GM23248 (cell line): ENCODE measurements at regions not wholly inside any gene's neighbourhood (a gene's known extent, or its start where the extent isn't known, plus 50 kb on each side); places are given as distances from the start of the nearest gene placed in this dataset.

Experiments used
- DNase-seq: peaks from one replicate; pipeline ENCODE4 v3.0.0-alpha.2; 2015
- H2AFZ ChIP-seq: fragments of 200-600 bp; sonication (generic); 2 replicates; pipeline ENCODE4 v1.6.1; 2016; ENCODE audit warnings: antibody characterized with exemption
- H3F3A ChIP-seq: fragments of 200-600 bp; sonication (generic); 2 replicates; pipeline ENCODE4 v1.6.1; 2016; ENCODE audit warnings: mild to moderate bottlenecking, antibody characterized with exemption, mixed run types; ENCODE audit not compliant: insufficient read depth
- H3K27ac ChIP-seq: fragments of 200-600 bp; sonication (generic); 2 replicates; pipeline ENCODE4 v1.5.1; 2016; ENCODE audit warnings: mild to moderate bottlenecking
- H3K27me3 ChIP-seq: fragments of 200-600 bp; sonication (generic); replicated peaks from 2 replicates; pipeline ENCODE4 v1.6.1; 2016; ENCODE audit warnings: mild to moderate bottlenecking; ENCODE audit not compliant: insufficient read depth
- H3K36me3 ChIP-seq: fragments of 200-600 bp; sonication (generic); 2 replicates; pipeline ENCODE4 v1.6.1; 2016; ENCODE audit warnings: low read depth, mild to moderate bottlenecking
- H3K4me1 ChIP-seq: fragments of 200-600 bp; sonication (generic); 2 replicates; pipeline ENCODE4 v1.6.1; 2016; ENCODE audit warnings: mild to moderate bottlenecking; ENCODE audit not compliant: insufficient read depth
- H3K4me2 ChIP-seq: fragments of 200-600 bp; sonication (generic); one replicate; pipeline ENCODE4 v1.6.1; 2016; ENCODE audit warnings: mild to moderate bottlenecking; ENCODE audit not compliant: unreplicated experiment
- H3K4me3 ChIP-seq: fragments of 200-600 bp; sonication (generic); 2 replicates; pipeline ENCODE4 v1.5.1; 2016; ENCODE audit warnings: mild to moderate bottlenecking
- H3K79me2 ChIP-seq: fragments of 200-600 bp; sonication (generic); 2 replicates; pipeline ENCODE4 v1.6.1; 2016; ENCODE audit warnings: mild to moderate bottlenecking; ENCODE audit not compliant: insufficient read depth
- H3K9ac ChIP-seq: fragments of 200-600 bp; sonication (generic); 2 replicates; pipeline ENCODE4 v1.6.1; 2016; ENCODE audit warnings: mild to moderate bottlenecking
- H3K9me2 ChIP-seq: fragments of 200-600 bp; sonication (generic); 2 replicates; pipeline ENCODE4 v1.6.1; 2016; ENCODE audit warnings: mixed run types, mild to moderate bottlenecking, moderate library complexity; ENCODE audit not compliant: insufficient read depth
- H3K9me3 ChIP-seq: fragments of 200-600 bp; sonication (generic); one replicate; pipeline ENCODE4 v1.6.1; 2017; ENCODE audit warnings: low read depth
- H4K20me1 ChIP-seq: fragments of 200-600 bp; sonication (generic); 2 replicates; pipeline ENCODE4 v1.6.0; 2016; ENCODE audit not compliant: insufficient read depth
- EZH2 ChIP-seq: fragments of 200-600 bp; sonication (generic); IDR thresholded peaks from 2 replicates; pipeline ENCODE4 v1.6.1; 2018; ENCODE audit warnings: antibody characterized with exemption, mild to moderate bottlenecking; ENCODE audit not compliant: insufficient read depth, poor library complexity, severe bottlenecking
- EZH2phosphoT487 ChIP-seq: fragments of 200-600 bp; sonication (generic); IDR thresholded peaks from 2 replicates; pipeline ENCODE4 v1.6.1; 2018; ENCODE audit warnings: antibody characterized with exemption, moderate library complexity, mild to moderate bottlenecking, low read depth; ENCODE audit not compliant: insufficient read depth
- WGBS, 2 experiments: methylation state at CpG; one replicate each; pipeline ENCODE4 v1.1.6; 2015 to 2017; ENCODE audit warnings: low lambda C conversion rate in 2 of 2, low coverage in 1 of 2; ENCODE audit errors: missing lambda C conversion rate in 2 of 2; 5-methylcytosine and 5-hydroxymethylcytosine counted together
- in situ Hi-C: fragments of 300-500 bp; cut with MboI; formaldehyde crosslinking; loops from 2 replicates; pipeline ENCODE4 v1.15.0; 2020

GRCh38 chr5:61609840-61610677 is 278.0 kb downstream of the ZSWIM6 start:
- H3K9me3 ChIP-seq: no peaks in the 10 kb centered on the region
- H2AFZ ChIP-seq: no peak overlapping the region
- no peak overlapping the region for H3K9ac ChIP-seq
- no peaks in the 10 kb centered on the region for H3K9me2 ChIP-seq
- H3K79me2 ChIP-seq: no peaks in the 10 kb centered on the region
- in situ Hi-C loops: no loop called here
- no peaks in the 10 kb centered on the region for H3K36me3 ChIP-seq
- no peaks in the 10 kb centered on the region for H4K20me1 ChIP-seq
- H3K4me2 ChIP-seq: no peak overlapping the region
- H3K27me3 ChIP-seq: peaks cover 20% of the 10 kb centered on the region
- no peak for DNase-seq
- TF ChIP-seq EZH2phosphoT487: no peak
- TF ChIP-seq EZH2: no peak
- H3K27ac ChIP-seq: no peak overlapping the region
- no peaks in the 10 kb centered on the region for H3F3A ChIP-seq
- 43 to 44% methylated on average over 9 of the region's 9 CpGs for WGBS, 2 experiments
- H3K4me1 ChIP-seq: no peaks in the 10 kb centered on the region
- H3K4me3 ChIP-seq: no peak overlapping the region

- 71 to 74% methylated on average over 7 of the region's 7 CpGs for WGBS, 2 experiments
- no peaks in the 10 kb centered on the region for H3K4me1 ChIP-seq
- no peak for TF ChIP-seq EZH2
- TF ChIP-seq EZH2phosphoT487: no peak
- no peak overlapping the region for H3K4me3 ChIP-seq
- H3K9ac ChIP-seq: no peak overlapping the region
- no peak overlapping the region for H2AFZ ChIP-seq
- no peaks in the 10 kb centered on the region for H4K20me1 ChIP-seq
- H3K27me3 ChIP-seq: peaks cover 20% of the 10 kb centered on the region
- H3F3A ChIP-seq: no peaks in the 10 kb centered on the region
- no peaks in the 10 kb centered on the region for H3K36me3 ChIP-seq
- in situ Hi-C loops: no loop called here
- no peak overlapping the region for H3K27ac ChIP-seq
- no peaks in the 10 kb centered on the region for H3K9me3 ChIP-seq
- H3K9me2 ChIP-seq: no peaks in the 10 kb centered on the region
- H3K4me2 ChIP-seq: no peak overlapping the region
- no peak for DNase-seq
- H3K79me2 ChIP-seq: no peaks in the 10 kb centered on the region
These were observed 278.6 kb downstream of the ZSWIM6 start for GRCh38 chr5:61610678-61611024.

GRCh38 chr5:61612431-61612830 is 280.4 kb downstream of the ZSWIM6 start:
- H3K79me2 ChIP-seq: no peaks in the 10 kb centered on the region
- DNase-seq: no peak
- WGBS, 2 experiments: 48 to 57% methylated on average over 8 of the region's 8 CpGs
- H3K27me3 ChIP-seq: peaks cover 20% of the 10 kb centered on the region
- no peaks in the 10 kb centered on the region for H3K9me3 ChIP-seq
- no peak overlapping the region for H2AFZ ChIP-seq
- in situ Hi-C loops: no loop called here
- H3K4me3 ChIP-seq: no peak overlapping the region
- H3K9me2 ChIP-seq: no peaks in the 10 kb centered on the region
- TF ChIP-seq EZH2 (no peak), EZH2phosphoT487 (no peak)
- no peaks in the 10 kb centered on the region for H3K36me3 ChIP-seq
- H3K9ac ChIP-seq: no peak overlapping the region
- H3F3A ChIP-seq: no peaks in the 10 kb centered on the region
- H4K20me1 ChIP-seq: no peaks in the 10 kb centered on the region
- H3K4me1 ChIP-seq: no peaks in the 10 kb centered on the region
- no peak overlapping the region for H3K27ac ChIP-seq
- H3K4me2 ChIP-seq: no peak overlapping the region

- Histone ChIP-seq H3K9me2 (no peaks in the 10 kb centered on the region), H3K36me3 (no peaks in the 10 kb centered on the region), H3K27ac (no peak overlapping the region), H3K9me3 (no peaks in the 10 kb centered on the region), H4K20me1 (no peaks in the 10 kb centered on the region), H3K27me3 (peaks cover 20% of the 10 kb centered on the region), H2AFZ (no peak overlapping the region), H3K4me1 (no peaks in the 10 kb centered on the region), H3K9ac (no peak overlapping the region), H3F3A (no peaks in the 10 kb centered on the region), H3K79me2 (no peaks in the 10 kb centered on the region), H3K4me3 (no peak overlapping the region), H3K4me2 (no peak overlapping the region)
- 80 to 90% methylated on average over 6 of the region's 6 CpGs for WGBS, 2 experiments
- TF ChIP-seq EZH2phosphoT487: no peak
- no peak for TF ChIP-seq EZH2
- in situ Hi-C loops: no loop called here
- DNase-seq: no peak
These were observed 281.6 kb downstream of the ZSWIM6 start for GRCh38 chr5:61613679-61614078.
